COR-L47 (cell line): ENCODE measurements at regions not wholly inside any gene's neighbourhood (a gene's known extent, or its start where the extent isn't known, plus 50 kb on each side); places are given as distances from the start of the nearest gene placed in this dataset.

Experiments used
- DNase-seq: peaks from one replicate; lab custom pipeline; 2025; lab: John Stamatoyannopoulos, UW

DNA sequence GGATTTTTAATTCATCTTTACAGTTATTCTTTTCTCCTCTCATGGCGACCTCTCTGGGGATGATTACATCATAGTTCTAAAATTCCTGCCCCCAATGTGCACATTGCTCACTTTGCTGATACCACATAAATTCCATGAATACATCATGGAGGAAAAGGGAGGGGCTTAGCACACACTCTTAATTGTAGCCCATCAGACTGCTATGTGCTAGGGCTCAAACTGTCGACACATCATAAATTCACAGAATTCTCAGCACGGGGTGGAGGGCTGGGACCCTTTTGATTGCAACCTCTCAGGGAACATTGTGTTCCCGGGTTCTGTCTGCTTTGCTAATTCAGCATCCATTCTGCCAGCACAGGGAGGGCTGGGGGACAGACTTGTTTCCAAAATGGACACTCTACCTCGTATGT is 592.9 kb downstream of the BCOR start:
- DNase-seq: no peak

DNA sequence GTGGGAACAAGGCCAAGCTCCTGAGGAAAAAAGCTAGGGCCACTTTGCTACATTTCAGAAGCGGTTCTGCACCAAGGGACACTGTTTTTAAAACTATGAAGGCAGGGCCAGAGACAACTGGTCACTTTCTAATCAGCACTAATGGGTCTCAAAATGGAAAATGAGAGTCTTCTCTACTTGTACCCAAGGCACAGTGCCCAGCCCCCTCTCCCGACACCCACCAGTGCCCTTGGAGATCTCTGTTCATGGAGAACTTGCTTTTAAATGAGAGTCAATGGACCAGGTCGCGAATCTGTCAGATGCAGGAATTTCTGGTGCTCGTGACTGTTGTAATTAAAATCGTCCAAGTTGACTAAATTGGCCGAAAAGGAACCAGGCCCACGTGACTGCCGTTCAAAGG is 591.6 kb downstream of the BCOR start:
- DNase-seq: no peak

DNA sequence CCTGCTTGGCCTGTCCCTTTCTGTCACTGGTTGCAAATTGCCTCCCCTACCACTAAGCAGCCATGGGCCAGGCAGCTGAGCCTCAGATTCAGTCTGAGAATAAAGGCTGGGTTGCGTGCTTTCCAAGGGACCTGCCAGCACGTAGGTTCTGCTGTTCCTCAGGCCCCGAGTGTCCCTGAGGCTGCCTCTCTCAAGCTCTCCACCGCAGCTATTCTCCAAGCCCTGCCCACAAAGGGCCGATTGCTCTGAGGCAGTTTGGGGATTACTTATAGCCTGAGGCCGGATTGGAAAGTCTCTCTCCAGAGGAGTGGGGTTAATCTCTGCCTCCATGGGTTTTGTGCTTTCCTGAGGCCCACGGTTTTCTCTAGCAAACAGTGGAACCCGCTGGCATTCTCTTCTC is 590.7 kb downstream of the BCOR start:
- DNase-seq: no peak

DNA sequence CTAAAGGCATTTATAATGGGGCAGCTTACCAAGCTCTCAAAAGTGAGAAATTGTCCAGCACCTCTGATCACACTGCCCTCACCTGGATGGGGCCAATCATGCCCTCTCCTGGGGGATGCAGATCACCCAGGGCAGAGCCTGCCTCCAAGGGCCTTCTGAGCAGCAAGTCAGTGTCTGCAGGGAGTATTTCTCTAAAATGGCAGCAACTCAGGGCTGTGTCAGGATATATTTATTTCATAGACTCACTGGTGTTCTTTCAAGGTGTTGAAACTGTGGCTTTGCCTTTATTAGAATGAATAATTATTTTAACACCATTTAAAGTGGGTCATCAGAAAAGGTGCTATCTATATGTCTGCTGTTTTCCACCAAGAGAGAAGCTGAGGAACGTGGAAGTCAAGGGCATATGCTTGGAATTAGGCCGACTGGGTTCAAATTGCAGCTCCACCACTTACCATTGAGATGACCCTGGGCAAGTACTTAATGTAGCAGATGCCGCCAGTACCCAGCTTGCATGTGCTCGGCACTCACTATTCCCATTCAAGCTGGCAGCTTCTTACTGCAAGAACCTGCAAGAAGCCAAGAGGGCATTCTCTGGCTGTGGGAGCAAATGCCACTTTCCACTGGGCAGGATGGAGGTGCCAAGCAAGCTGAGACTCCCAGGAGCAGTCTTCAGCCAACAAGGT is 590.0 kb downstream of the BCOR start:
- no peak for DNase-seq

DNA sequence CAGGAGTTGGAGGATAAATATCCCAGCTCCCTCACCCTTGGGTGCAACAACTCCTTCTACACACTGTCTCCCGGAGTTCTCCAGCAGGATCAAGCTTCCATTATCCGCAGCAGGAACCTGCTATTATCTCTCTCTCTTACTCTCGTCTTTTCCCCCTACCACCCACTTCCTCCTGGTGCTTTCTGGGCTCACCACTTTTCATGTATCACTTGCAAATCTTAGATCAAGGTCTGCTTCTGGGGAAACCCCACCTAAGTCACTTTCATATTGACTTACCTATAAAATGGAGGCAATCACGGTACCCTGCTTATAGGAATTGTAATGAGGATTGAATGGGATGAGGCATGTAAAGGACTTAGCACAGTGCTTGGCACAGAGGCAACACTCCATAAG is 589.5 kb downstream of the BCOR start:
- DNase-seq: no peak

DNA sequence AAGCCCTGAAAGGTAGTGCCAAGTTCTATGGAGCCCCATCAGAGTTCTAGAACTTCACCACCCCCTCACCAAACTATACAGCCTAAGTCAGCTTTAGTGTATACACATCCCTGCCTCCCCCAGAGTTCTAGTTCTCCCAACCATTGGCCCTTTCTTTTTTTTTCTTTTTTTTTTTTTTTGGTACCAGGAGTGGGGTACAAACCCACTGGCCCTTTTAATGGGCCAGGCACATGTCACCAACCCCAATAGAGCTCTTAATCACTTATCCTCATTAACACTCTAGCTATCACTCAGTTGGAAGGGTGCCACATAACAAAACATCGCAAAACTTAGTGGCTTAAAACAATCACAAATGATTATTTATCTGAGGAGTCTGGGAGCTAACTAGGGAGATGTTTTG is 588.6 kb downstream of the BCOR start:
- DNase-seq: no peak

DNA sequence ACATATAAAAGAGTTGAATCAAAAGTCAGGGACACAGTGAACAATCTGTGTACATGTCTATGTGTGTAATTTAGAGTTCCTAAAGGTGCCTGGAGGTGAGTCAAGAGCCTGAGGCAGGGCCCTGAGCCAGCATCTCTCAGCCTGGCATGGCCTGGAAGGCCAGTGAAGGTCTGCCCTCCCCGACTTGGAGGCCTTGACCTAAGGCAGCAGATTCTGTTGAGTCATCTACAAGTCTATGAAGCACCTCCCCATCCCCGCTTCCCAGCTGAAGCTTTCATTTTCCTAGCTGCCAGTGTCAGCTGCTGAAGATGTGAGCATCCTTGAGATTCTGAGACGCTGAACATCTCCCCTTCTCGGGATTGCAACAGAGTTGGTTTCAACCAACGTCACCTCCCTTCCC is 583.9 kb downstream of the BCOR start:
- no peak for DNase-seq

DNA sequence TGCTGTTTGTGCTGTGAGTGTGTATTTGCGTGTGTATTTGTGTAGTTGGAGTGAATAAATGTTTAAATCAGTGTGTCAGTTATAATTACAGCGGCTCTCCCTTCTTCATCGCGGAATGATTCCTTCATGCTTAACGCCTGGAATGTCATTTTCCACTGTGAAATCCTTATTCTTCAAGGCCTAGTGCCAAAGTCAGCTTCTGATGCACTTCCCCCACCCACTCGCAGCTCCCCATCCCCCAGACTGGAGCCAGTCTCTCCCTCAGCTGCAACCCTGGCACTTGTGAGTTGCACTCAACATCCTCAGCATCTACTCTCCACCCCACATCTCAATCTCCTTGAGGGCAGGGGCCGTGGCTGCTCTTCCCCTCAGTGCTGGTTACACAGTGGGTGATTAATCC is 583.0 kb downstream of the BCOR start:
- no peak for DNase-seq

DNA sequence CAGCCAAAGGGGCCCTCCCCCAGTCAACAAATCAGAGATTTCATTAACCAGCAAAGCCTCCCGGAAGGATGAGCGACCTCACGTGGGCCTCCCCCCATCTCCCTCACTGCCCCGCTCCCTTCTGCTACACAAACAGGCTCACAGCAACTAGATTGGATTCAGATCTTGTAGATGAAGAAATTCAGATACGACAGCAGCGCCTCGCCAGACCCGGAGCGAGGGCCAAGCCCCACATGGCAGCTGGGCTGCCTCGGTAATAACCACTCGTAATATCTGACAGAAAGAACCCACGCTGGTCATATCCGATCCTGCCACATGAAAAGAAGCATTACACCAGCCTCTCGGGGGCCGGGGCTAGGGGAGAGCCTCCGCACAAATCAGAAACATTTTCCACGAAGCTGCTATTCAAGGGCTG is 581.3 kb downstream of the BCOR start:
- no peak for DNase-seq

DNA sequence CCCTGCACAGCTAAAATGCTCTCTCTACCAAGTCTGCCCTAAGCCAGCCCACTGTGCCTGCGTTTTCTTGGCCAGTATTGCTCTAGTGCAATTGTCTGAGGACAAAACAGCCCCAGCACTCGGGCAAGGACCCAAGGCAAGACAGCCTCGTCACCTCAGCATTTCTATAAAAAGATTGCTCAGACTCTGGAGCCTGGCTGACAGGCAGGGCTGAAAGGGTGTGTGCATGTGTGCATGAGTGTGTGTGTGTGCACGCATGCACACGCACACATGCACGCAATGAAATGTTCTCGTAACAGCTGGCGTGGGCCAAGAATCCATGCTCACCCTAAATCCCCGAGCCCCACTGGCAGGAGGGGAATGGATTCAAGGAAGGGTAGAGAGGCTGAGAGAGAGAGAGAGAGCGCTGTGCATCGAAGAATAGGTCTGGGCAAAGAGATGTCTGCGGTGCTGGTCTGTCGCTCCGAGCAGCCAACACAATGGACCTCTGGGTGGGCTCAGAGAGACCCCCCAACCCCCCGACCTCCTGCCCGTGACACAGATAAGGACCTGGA is 579.2 kb downstream of the BCOR start:
- no peak for DNase-seq

DNA sequence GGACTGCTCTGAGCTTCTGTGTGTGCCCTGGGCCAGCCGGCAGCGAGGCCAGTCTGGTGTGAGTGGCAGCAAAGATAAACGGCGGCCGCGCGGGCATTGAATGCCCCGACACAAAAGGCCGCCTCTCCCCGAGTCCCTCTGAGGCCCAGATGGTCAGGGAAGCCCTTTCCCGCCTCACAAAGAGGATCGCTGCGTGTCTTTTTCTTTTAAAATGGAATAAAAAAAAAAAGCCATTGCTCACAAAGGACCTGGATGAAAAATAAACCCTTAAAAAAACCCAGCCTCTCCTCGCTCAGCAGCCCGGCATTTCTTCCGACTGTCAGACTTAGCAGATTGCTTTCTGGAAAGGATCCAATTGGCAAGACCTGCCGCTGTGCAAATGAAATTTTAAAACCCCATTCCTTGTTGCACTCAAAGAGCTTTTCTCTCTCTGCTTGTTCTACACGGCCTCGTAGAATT is 578.7 kb downstream of the BCOR start:
- peak; percentile 71 for DNase-seq

DNA sequence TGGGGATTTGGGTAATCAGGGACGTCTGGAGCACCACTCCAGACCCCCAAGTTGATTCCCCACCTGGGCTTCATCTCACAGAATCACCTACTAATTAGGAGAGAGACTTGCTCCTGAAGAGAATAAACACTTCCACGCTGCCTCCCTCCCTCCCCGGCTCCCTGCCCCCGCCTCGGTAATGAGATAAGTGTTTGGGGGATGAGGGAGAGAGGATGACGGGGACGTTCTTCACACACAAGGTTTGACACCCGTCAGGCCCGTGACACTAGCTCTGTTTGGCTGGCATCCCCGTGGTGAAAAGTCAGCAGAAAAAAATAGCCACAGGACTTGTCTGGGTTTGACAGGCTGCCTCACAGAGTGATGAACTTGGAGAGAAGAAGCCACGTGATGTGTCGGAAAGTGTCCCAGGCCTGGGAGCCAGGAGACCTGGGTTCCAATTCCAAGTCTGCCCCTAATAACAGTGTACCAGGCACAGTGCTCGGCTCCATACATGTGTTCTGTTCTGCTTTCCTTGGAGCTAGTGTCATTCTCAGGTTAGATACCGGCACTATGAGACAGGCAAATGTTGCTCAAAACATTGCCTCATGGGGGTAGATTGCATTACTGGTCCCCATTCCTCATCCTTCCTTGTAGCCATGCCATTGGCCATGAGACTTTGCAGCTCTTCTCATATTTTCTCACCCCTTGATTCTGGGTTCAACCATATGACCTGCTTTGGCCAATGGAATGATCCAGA is 578.0 kb downstream of the BCOR start:
- no peak for DNase-seq

DNA sequence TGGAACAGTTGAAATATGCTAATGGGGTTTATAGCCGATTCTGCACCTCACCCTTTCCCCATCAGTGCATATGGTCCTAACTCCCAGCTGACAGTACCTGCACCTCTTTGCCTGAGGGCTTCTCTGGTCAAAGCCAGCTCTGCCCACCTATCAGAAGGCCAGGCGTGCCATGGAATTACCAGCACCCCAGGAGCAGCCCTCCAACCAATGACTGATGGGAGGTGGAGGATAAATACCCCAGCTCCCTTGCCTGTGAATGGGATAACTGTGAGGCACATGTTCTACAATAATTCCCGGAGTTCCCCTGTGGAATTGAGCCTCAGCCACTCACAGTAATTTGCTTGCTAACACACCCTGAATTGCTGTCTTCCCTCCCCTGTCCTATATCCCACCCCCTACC is 572.0 kb downstream of the BCOR start:
- DNase-seq: no peak

DNA sequence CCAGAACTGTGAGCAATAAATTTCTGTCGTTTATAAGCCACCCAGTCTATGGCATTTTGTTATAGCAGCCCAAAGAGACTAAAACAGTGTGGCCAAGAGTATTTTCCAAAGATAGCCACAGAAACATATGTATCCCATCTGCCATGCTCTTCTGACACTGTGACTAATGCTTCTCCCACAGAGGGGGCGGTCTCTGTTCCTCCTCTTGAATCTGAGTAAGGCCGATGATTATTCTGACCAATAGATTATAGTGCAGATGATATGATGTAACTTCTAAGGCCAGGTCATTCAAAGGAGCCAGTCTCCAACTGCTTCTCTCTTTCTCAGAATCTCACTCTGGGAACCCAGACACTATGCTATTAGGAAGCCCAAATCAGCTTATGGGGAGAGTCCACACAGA is 570.7 kb downstream of the BCOR start:
- DNase-seq: no peak

DNA sequence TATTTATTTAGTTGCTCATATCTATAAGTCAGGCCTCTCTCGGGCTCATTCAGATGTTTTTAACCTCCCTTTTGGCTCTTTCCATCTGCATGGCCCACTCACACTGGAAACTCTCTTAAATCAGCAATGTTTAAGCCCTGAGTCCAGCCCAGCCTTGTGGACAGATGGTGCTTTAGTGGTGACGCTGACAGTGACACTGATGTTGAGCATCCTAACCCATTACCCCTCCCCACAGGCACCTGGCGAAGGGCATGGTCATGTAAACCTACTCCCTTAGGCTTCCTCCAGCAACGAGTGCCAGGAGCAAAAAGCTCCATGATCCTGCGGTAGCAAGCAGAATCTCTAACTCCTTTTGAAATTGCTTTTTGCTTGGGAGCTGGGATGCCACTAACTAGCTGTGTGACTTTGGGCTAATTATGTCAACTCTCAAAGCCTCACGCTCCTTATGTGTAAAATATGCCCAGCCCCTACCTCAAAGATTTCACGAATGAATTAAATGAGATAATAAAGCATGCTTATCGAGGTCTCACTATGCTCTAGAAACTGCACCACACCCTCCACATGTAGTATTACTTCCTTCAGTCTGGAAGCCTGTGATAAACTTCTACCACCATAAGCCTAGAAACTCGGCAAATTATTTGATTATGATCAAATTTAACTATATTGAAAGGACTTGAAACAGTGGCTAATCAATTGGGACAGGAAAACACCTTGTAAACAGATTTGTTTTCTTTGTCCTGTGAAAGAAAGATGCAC is 569.4 kb downstream of the BCOR start:
- DNase-seq: no peak

DNA sequence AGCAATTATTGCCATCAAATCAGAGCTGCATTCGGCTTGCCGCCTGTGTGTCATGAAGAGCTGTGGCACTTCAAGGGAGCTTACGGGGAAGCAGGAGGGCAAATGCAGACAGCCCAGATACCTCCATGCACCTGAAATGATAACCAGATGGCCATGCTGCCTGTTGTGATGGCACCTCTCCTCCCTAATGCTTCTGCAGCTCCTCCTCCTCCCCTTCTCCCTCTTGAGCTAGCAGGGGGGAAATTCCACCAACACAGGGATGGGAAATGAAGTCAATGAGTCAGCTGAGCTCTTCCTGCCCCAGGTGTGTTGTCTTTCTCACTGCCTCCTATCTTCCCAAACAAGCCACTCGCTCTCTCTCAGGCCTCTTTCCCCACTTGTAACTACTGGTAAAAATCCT is 565.0 kb downstream of the BCOR start:
- no peak for DNase-seq

DNA sequence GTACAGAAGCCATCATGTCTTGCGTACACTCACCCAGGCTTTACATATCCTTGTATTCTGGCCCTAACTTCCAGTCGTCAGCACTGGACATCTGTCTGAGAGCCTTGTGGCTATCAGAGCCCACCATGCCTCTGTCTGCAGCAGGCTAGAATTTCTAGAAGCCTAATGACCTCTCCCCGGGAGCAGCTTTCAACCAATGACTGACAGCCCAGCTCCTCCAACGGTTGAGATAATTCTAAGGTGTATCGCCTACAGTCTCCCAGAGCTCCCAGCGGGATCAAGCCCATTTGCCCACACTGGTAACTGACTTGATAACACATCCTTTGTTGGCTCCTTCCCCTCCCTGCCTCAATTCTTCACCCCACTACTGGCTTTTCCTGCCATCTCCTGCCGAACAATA is 562.8 kb downstream of the BCOR start:
- DNase-seq: no peak

DNA sequence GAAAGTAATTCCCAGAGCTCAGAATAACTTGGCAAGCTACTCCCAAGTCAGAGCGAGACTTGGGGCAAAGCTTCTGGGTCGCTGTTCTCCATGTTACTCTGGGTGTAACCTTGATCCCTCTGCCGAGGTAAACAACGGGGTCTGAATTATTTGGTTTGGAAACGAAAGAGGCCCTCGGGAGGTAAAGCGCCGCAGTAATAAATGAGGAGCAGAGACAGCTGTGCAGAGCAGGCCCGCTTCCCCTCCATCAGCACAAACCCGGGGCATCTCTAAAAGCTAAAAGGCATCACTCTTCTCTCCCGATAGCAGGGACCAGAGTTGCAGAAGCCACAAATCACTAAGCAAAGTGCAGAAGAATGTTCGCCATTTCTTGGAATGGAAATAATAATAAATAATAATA is 561.5 kb downstream of the BCOR start:
- no peak for DNase-seq

DNA sequence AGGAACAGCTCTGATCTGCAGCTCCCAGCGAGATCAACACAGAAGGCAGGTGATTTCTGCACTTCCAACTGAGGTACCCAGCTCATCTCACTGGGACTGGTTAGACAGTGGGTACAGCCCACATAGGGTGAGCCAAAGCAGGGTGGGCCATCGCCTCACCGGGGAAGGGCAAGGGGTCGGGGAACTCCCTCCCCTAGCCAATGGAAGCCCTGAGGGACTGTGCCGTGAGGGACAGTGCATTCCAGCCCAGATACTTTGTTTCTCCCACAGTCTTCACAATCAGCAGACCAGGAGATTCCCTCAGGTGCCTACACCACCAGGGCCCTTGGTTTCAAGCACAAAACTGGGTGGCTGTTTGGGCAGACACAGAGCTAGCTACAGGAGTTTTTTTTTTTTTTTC is 555.9 kb downstream of the BCOR start:
- DNase-seq: no peak

DNA sequence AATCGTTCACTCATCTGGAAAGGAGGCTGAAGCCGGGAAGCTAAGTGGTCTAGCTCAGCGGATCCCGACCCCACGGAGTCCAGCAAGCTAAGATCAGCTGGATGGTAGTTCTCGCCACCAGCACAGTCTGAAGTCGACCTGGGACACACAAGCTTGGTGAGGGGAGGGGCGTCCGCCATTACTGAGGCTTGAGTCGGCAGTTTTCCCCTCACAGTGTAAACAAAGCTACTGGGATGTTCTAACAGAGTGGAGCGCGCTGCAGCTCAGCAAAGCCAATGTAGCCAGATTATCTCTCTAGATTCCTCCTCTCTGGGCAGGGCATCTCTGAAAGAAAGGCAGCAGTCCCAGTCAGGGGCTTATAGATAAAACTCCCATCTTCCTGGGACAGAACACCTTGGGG is 555.4 kb downstream of the BCOR start:
- DNase-seq: no peak

DNA sequence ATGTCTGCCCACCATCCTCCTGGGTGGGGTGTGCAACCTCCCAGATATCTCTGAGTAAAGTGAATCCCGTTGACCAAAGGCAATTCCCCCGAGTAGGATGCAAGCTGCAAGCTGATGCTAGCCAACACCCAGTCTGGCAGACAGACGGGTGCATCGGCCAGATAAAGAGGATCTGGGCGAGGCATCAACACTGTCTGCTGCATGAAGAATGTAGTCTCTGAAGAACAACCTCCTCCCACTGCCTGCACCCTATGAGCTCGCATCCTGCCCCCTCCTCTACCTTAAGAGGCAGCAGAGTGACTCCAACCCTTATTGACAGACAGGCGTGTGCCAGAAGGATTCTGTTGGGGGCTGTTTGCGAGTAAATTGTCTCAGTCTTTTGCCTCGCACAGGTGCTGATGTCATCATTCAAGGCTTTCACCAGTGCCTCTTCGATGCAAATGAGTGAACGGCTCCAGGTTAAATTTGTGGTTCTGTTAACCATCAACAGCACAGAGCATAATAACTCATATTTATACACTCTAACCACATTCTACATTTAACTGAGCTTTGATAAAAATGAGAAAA is 546.9 kb downstream of the BCOR start:
- no peak for DNase-seq

DNA sequence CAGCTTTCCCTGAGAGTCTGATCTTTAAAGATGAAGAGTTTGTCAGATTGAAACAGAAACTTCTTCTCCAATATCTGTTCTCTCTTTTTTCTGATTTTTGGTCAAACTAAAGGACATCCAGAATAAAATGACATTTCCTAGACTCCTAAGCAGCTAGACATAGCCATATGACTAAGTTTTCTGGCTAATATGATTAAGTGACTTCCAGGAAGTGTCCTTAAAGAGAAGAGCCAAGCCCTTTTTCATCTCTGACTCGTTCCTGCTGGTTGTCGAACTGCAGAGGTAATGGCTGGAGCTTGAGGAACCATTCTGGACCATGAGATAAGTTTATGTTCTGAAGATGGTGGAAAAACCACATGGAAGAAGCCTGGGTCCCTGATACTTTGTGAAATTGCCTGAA is 546.0 kb downstream of the BCOR start:
- DNase-seq: no peak

DNA sequence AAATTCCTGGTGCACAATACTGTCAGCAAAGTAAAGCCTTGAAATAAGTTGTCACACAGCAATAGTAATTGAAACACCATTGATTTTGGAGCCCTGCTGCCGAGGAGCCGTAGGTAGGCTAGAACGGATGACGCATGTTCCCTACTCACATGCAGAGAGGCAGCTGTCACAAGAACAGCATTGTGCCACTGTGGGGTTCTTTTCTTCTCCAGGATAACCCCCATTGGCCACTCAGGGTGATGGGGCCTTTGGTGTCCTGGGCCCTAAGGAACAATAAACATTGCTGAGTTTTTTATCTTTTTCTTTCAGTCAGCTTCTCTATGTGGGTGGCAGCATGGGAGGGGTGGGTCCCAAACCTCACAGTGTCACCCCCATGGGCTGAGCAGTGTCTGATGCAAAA is 542.3 kb downstream of the BCOR start:
- DNase-seq: no peak
